GM21526 (cell line): ENCODE measurements at regions not wholly inside any gene's neighbourhood (a gene's known extent, or its start where the extent isn't known, plus 50 kb on each side); places are given as distances from the start of the nearest gene placed in this dataset.
A peak's percentile ranks its signal among the peaks of the same experiment; 100 is the strongest.

Source experiments
- ATAC-seq: cut with Tn5 transposase; IDR thresholded peaks from one replicate; pipeline ENCODE4 v1.9.1; 2021; ENCODE audit warnings: moderate library complexity; ENCODE audit not compliant: unreplicated experiment, low FRiP score

- ATAC-seq, result no peak
Observed at GRCh38 chr9:36762958-36763357, 190.3 kb downstream of the MELK start.

GRCh38 chr9:36763778-36764177 is 191.1 kb downstream of the MELK start:
- ATAC-seq, result no peak

GRCh38 chr9:36764364-36765076 is 191.8 kb downstream of the MELK start:
- no peak for ATAC-seq

- ATAC-seq, result no peak
Observed at GRCh38 chr9:36765077-36765390, 192.3 kb downstream of the MELK start.

- peak; percentile 97 for ATAC-seq
Observed at GRCh38 chr9:36765468-36766341, 193.0 kb downstream of the MELK start.

GRCh38 chr9:36768677-36769076 is 196.0 kb downstream of the MELK start:
- no peak for ATAC-seq

GRCh38 chr9:36770025-36770424 is 197.3 kb downstream of the MELK start:
- no peak for ATAC-seq

GRCh38 chr9:36772449-36773403 is 200.0 kb downstream of the MELK start:
- ATAC-seq, result no peak

GRCh38 chr9:36778682-36779081 is 206.0 kb downstream of the MELK start:
- ATAC-seq, result no peak

- no peak for ATAC-seq
Observed at GRCh38 chr9:36779582-36779981, 206.9 kb downstream of the MELK start.

GRCh38 chr9:36780186-36780585 is 207.5 kb downstream of the MELK start:
- ATAC-seq, result no peak

- no peak for ATAC-seq
Observed at GRCh38 chr9:36781533-36781932, 208.8 kb downstream of the MELK start.
